K562 (cell line): ENCODE measurements at regions not wholly inside any gene's neighbourhood (a gene's known extent, or its start where the extent isn't known, plus 50 kb on each side); places are given as distances from the start of the nearest gene placed in this dataset.

Source experiments
- ATAC-seq: fragments of 200-7000 bp; cut with Tn5 transposase; 3 replicates; pipeline ENCODE4 v1.9.1; 2020; ENCODE audit warnings: moderate library complexity
- BruUV-seq: library from RNA; stranded (reverse); fragments of 400-500 nt; replicated peaks from 2 replicates; lab custom pipeline; 2021; lab: Mats Ljungman, UMichigan
- CTCF ChIA-PET: fragments of 300-600 bp; formaldehyde crosslinking; extraction: SDS; loops from one replicate; lab custom pipeline; 2021; ENCODE audit warnings: low intra/inter-chr PET ratio; lab: Yijun Ruan, JAX
- POLR2A ChIA-PET: fragments of 300-600, 350-650 bp; sonication (Branson Sonifier 250); formaldehyde crosslinking; extraction: SDS; loops from one replicate; lab custom pipeline; 2021; ENCODE audit warnings: antibody characterized with exemption, inconsistent platforms; lab: Yijun Ruan, JAX
- DNase-seq, 4 experiments: peaks; one replicate each; pipeline versions ENCODE4 v3.0.0 to v3.0.0-alpha.2; 2011 to 2018; ENCODE audit warnings: low spot score in 3 of 4, mixed read lengths in 3 of 4; ENCODE audit errors: extremely low read depth in 1 of 4
- FAIRE-seq: peaks from 2 replicates; lab custom pipeline; 2011; peaks lifted over from hg19 to GRCh38; lab: Jason Lieb, UNC
- H2AFZ ChIP-seq: 2 replicates; pipeline ENCODE4 v1.6.0; 2011; ENCODE audit warnings: low read depth, low read length, control low read depth, inconsistent platforms
- H3K27ac ChIP-seq: fragments of 200-600 bp; 3 replicates; pipeline ENCODE4 v1.8.0; 2011; ENCODE audit warnings: low read depth, mild to moderate bottlenecking, control low read depth, inconsistent platforms, low read length, moderate library complexity, mixed read lengths; ENCODE audit errors: extremely low read depth
- H3K27me3 ChIP-seq, 2 experiments: fragments of 300-600 bp in 1 of 2; 2 replicates in 1 of 2; 3 replicates in 1 of 2; pipeline versions ENCODE4 v1.6.0 to v1.8.0; 2011; ENCODE audit warnings: inconsistent platforms in 2 of 2, low read length in 2 of 2, mild to moderate bottlenecking in 1 of 2, mixed read lengths in 1 of 2, moderate library complexity in 1 of 2; ENCODE audit not compliant: control insufficient read depth in 2 of 2, insufficient read depth in 2 of 2
- H3K36me3 ChIP-seq: fragments of 300-600 bp; 3 replicates; pipeline ENCODE4 v1.8.0; 2011; ENCODE audit warnings: mild to moderate bottlenecking, low read length, inconsistent platforms; ENCODE audit not compliant: control insufficient read depth, insufficient read depth
- H3K4me1 ChIP-seq, 2 experiments: fragments of 200-600 bp in 1 of 2; replicated peaks in 1 of 2; 2 replicates in 1 of 2; 3 replicates in 1 of 2; pipeline versions ENCODE4 v1.5.1 to v1.8.0; 2011; ENCODE audit warnings: inconsistent platforms in 2 of 2, low read length in 2 of 2, mild to moderate bottlenecking in 1 of 2, mixed read lengths in 1 of 2, moderate library complexity in 1 of 2; ENCODE audit not compliant: control insufficient read depth in 2 of 2, insufficient read depth in 2 of 2
- H3K4me2 ChIP-seq: 2 replicates; pipeline ENCODE4 v1.6.1; 2011; ENCODE audit warnings: low read length, control low read depth, inconsistent platforms, mixed read lengths; ENCODE audit not compliant: insufficient read depth
- H3K4me3 ChIP-seq: fragments of 200-600 bp; sonication (generic), shearing (Covaris generic); 2 replicates; pipeline ENCODE4 v1.5.1; 2016; ENCODE audit warnings: control low read depth, inconsistent platforms
- H3K79me2 ChIP-seq: fragments of 200-600 bp; 3 replicates; pipeline ENCODE4 v1.8.0; 2011; ENCODE audit warnings: low read length, inconsistent platforms; ENCODE audit not compliant: control insufficient read depth, insufficient read depth
- H3K9ac ChIP-seq, 2 experiments: 2 replicates each; pipeline versions ENCODE4 v1.6.0 to v1.6.1; 2011; ENCODE audit warnings: low read depth in 2 of 2, low read length in 2 of 2, control low read depth in 1 of 2, inconsistent platforms in 1 of 2, mild to moderate bottlenecking in 1 of 2, mixed read lengths in 1 of 2; ENCODE audit not compliant: insufficient read depth in 1 of 2
- H3K9me1 ChIP-seq: one replicate; pipeline ENCODE4 v1.6.0; 2011; ENCODE audit warnings: inconsistent platforms, mild to moderate bottlenecking, low read length, moderate library complexity; ENCODE audit not compliant: control insufficient read depth, insufficient read depth
- H3K9me3 ChIP-seq: replicated peaks from 2 replicates; pipeline ENCODE4 v1.5.1; 2011; ENCODE audit warnings: low read depth, low read length, inconsistent platforms; ENCODE audit not compliant: control insufficient read depth, insufficient read depth
- H4K20me1 ChIP-seq: replicated peaks from 2 replicates; pipeline ENCODE4 v1.6.1; 2011; ENCODE audit warnings: low read length, inconsistent platforms, mixed read lengths; ENCODE audit not compliant: control insufficient read depth, insufficient read depth
- CEBPG ChIP-seq, 3 experiments: fragments of 200-800 bp in 1 of 3; sonication (Bioruptor generic) in 1 of 3; sonication (generic) in 1 of 3; formaldehyde crosslinking in 1 of 3; IDR thresholded peaks in 2 of 3; conservative IDR thresholded peaks in 1 of 3; 2 replicates each; pipeline versions ENCODE4 v1.6.1 to v1.8.0; 2016 to 2022; ENCODE audit warnings: missing compliant biosample characterization in 2 of 3, missing genetic modification characterization in 2 of 3, mild to moderate bottlenecking in 1 of 3, missing genetic modification reagents in 1 of 3
- HDAC8 ChIP-seq: fragments of 450-650 bp; IDR thresholded peaks from 2 replicates; pipeline ENCODE4 v1.6.1; 2016; ENCODE audit warnings: mild to moderate bottlenecking, missing genetic modification characterization, moderate library complexity, missing compliant biosample characterization
- KAT2B ChIP-seq: IDR thresholded peaks from one replicate; pipeline ENCODE4 v1.6.1; 2012; ENCODE audit warnings: low read depth, mild to moderate bottlenecking, control low read depth, inconsistent platforms, low read length, moderate library complexity
- MAFG ChIP-seq: fragments of 450-650 bp; conservative IDR thresholded peaks from 2 replicates; pipeline ENCODE4 v1.6.1; 2016; ENCODE audit warnings: missing genetic modification characterization, missing compliant biosample characterization
- MECOM ChIP-seq: fragments of 250-450 bp; sonication (Bioruptor Pico); IDR thresholded peaks from 2 replicates; pipeline ENCODE4 v1.8.0; 2022; ENCODE audit warnings: inconsistent platforms
- PTBP1 ChIP-seq: fragments of 200-400 bp; formaldehyde crosslinking; IDR thresholded peaks from 2 replicates; pipeline ENCODE4 v1.6.1; 2017; ENCODE audit warnings: low read depth, low read length
- SAP30 ChIP-seq: fragments of 200-600 bp; sonication (generic); IDR thresholded peaks from 2 replicates; pipeline ENCODE4 v1.6.1; 2012; ENCODE audit warnings: borderline replicate concordance, low read depth, mild to moderate bottlenecking, moderate library complexity, low read length, control low read depth, inconsistent platforms; ENCODE audit not compliant: insufficient read depth, poor library complexity, severe bottlenecking
- SRSF7 ChIP-seq: fragments of 200-400 bp; formaldehyde crosslinking; optimal IDR thresholded peaks from 2 replicates; pipeline ENCODE3; 2017; ENCODE audit warnings: mild to moderate bottlenecking, low read depth, low read length
- YBX1 ChIP-seq: fragments of 450-650 bp; IDR thresholded peaks from 2 replicates; pipeline ENCODE4 v1.7.1; 2016; ENCODE audit warnings: mild to moderate bottlenecking
- ZKSCAN8 ChIP-seq: fragments of 200-800 bp; sonication (Bioruptor generic); IDR thresholded peaks from 2 replicates; pipeline ENCODE4 v1.6.1; 2016; ENCODE audit warnings: missing genetic modification characterization, missing compliant biosample characterization
- ZNF140 ChIP-seq: fragments of 250-450 bp; sonication (Bioruptor Pico); IDR thresholded peaks from 2 replicates; pipeline ENCODE4 v1.8.0; 2021; ENCODE audit warnings: moderate library complexity, mild to moderate bottlenecking, inconsistent platforms
- ZNF316 ChIP-seq: fragments of 450-650 bp; IDR thresholded peaks from 2 replicates; pipeline ENCODE4 v1.6.1; 2016
- ZNF324 ChIP-seq: fragments of 250-450 bp; sonication (Bioruptor Pico); IDR thresholded peaks from 2 replicates; pipeline ENCODE4 v1.4.0; 2020; ENCODE audit warnings: mild to moderate bottlenecking
- ZNF551 ChIP-seq: fragments of 250-450 bp; sonication (Bioruptor Pico); IDR thresholded peaks from 2 replicates; pipeline ENCODE4 v1.5.0; 2021; ENCODE audit warnings: mild to moderate bottlenecking, moderate library complexity
- WGBS: fragments of 100-300 bp; shearing (Covaris generic); methylation state at CpG from one replicate; pipeline ENCODE4 v1.1.6; 2016; ENCODE audit warnings: low coverage, mixed read lengths; ENCODE audit not compliant: insufficient coverage; ENCODE audit errors: missing lambda C conversion rate; 5-methylcytosine and 5-hydroxymethylcytosine counted together
- in situ Hi-C: fragments of 300-500 bp; cut with MboI; formaldehyde crosslinking; loops from 4 replicates; pipeline ENCODE4 v1.15.0; 2018; ENCODE audit warnings: inconsistent platforms, mixed read lengths
- intact Hi-C: fragments of 100-400 bp; cut with micrococcal nuclease; formaldehyde crosslinking; loops from 2 replicates; pipeline ENCODE4 v1.14.2; 2022
- TF ChIP-seq, protein P1 (sequence below): sonication (generic); formaldehyde crosslinking; IDR thresholded peaks from 2 replicates; pipeline ENCODE4 v1.8.0; 2022; ENCODE audit warnings: missing genetic modification reagents, mild to moderate bottlenecking, moderate library complexity, borderline replicate concordance
- TF ChIP-seq, protein P2 (sequence below): sonication (generic); formaldehyde crosslinking; IDR thresholded peaks from 2 replicates; pipeline ENCODE4 v1.8.0; 2022; ENCODE audit warnings: mild to moderate bottlenecking, missing genetic modification reagents
- TF ChIP-seq, protein P3 (sequence below): fragments of 250-450 bp; sonication (Bioruptor Pico); IDR thresholded peaks from 2 replicates; pipeline ENCODE4 v1.5.0; 2021
- TF ChIP-seq, protein P4 (sequence below): fragments of 250-450 bp; sonication (Bioruptor Pico); IDR thresholded peaks from 2 replicates; pipeline ENCODE4 v1.5.0; 2020; ENCODE audit warnings: mild to moderate bottlenecking

DNA sequence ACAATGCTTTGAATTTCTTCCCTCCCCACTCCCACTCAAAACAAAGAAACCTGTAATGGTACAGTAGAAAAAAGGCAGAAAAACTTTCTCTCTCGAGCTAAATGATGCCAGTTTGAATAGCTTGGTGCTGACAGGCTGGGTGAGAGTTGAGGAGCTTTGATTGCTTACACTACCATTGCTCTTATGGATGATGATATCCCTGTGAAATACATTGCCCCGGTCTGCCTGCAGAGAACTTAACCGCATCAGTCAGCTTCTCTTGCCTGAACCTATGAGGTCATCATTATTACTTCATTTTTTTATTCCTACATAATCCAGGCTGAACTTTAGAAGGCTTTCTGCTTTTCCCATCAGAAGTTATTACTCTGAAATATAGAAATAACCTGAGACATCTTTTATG lies 69.3 kb downstream of the ISL1 start (continued):
- TF ChIP-seq ZNF551 (CRISPR knock-in tag) (no peak), ZKSCAN8 (no peak), MAFG (tag) (no peak), ZNF316 (no peak), ZNF140 (CRISPR knock-in tag) (no peak), CEBPG (CRISPR knock-in tag; IDR thresholded peaks at IDR 0.05) (no peak), CEBPG (tag; conservative IDR thresholded peaks at IDR 0.05 in 1 of 2, IDR thresholded peaks at IDR 0.05 in 1 of 2) (no peak)
- TF ChIP-seq, protein P1, sequence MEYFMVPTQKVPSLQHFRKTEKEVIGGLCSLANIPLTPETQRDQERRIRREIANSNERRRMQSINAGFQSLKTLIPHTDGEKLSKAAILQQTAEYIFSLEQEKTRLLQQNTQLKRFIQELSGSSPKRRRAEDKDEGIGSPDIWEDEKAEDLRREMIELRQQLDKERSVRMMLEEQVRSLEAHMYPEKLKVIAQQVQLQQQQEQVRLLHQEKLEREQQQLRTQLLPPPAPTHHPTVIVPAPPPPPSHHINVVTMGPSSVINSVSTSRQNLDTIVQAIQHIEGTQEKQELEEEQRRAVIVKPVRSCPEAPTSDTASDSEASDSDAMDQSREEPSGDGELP: no peak
- TF ChIP-seq, all 486 proteins: peak for 0

DNA sequence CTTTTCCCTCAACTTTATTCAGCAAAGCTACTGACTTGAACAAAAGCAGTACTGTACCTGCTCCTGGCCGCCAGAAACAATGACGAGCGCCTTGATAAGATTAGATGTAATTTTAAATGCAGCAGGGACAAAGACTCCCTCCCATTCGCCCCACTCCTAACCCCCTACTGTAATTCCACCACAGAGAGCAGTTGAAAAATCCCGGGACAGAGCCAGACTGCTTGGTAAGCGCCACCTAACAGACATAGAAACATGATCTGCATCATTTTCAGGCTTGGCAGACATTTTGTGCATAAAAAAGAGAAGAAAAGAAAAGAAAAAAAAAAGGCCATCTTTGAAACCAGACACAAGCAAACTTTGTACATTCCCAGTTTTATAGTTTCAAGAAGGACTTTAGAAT lies 81.9 kb downstream of the ISL1 start:
- ChIA-PET POLR2A (no interaction called here), CTCF (no interaction called here)
- H4K20me1 ChIP-seq: no peaks in the 10 kb centered on the region
- ATAC-seq (no peak), DNase-seq (no peak), FAIRE-seq (no peak)
- BruUV-seq: no TSS peak
- no peak overlapping the region for H3K4me3 ChIP-seq
- H3K9me3 ChIP-seq: no peaks in the 10 kb centered on the region; the same call in 1 of the 2 replicates
- no peaks in the 10 kb centered on the region for H3K27me3 ChIP-seq
- in situ Hi-C loops: no loop called here
- H2AFZ ChIP-seq: no peak overlapping the region
- TF ChIP-seq PTBP1 (no peak), KAT2B (no peak), SRSF7 (no peak), YBX1 (no peak), HDAC8 (no peak), SAP30 (no peak), MECOM (CRISPR knock-in tag) (no peak), ZNF324 (CRISPR knock-in tag) (no peak)
- TF ChIP-seq, protein P2, sequence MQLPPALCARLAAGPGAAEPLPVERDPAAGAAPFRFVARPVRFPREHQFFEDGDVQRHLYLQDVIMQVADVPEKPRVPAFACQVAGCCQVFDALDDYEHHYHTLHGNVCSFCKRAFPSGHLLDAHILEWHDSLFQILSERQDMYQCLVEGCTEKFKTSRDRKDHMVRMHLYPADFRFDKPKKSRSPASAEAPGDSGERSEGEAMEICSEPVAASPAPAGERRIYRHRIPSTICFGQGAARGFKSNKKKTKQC: no peak
- TF ChIP-seq, protein P3, sequence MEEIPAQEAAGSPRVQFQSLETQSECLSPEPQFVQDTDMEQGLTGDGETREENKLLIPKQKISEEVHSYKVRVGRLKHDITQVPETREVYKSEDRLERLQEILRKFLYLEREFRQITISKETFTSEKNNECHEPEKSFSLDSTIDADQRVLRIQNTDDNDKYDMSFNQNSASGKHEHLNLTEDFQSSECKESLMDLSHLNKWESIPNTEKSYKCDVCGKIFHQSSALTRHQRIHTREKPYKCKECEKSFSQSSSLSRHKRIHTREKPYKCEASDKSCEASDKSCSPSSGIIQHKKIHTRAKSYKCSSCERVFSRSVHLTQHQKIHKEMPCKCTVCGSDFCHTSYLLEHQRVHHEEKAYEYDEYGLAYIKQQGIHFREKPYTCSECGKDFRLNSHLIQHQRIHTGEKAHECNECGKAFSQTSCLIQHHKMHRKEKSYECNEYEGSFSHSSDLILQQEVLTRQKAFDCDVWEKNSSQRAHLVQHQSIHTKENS (CRISPR knock-in tag): no peak
- TF ChIP-seq, protein P4, sequence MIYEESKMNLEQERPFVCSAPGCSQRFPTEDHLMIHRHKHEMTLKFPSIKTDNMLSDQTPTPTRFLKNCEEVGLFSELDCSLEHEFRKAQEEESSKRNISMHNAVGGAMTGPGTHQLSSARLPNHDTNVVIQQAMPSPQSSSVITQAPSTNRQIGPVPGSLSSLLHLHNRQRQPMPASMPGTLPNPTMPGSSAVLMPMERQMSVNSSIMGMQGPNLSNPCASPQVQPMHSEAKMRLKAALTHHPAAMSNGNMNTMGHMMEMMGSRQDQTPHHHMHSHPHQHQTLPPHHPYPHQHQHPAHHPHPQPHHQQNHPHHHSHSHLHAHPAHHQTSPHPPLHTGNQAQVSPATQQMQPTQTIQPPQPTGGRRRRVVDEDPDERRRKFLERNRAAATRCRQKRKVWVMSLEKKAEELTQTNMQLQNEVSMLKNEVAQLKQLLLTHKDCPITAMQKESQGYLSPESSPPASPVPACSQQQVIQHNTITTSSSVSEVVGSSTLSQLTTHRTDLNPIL (CRISPR knock-in tag): no peak
- no peaks in the 10 kb centered on the region for H3K4me1 ChIP-seq
- no peaks in the 10 kb centered on the region for H3K79me2 ChIP-seq
- WGBS: 0% methylated on average over 6 of the region's 6 CpGs
- no peak overlapping the region for H3K4me2 ChIP-seq
- no peak overlapping the region for H3K27ac ChIP-seq
- no peaks in the 10 kb centered on the region for H3K9me1 ChIP-seq
- intact Hi-C loops: no loop called here
- H3K36me3 ChIP-seq: no peaks in the 10 kb centered on the region
- no peak overlapping the region for H3K9ac ChIP-seq
